ENCODE measurements at regions not wholly inside any gene's neighbourhood (a gene's known extent, or its start where the extent isn't known, plus 50 kb on each side); places are given as distances from the start of the nearest gene placed in this dataset.
"Not testable (repeated sequence)": the region's sequence is repeated elsewhere in the genome, so short reads cannot be mapped to it uniquely, and the experiment has no call there.

GRCh38 chr2:182652326-182652725 lies 63.7 kb upstream of the DNAJC10 start:
- TF ChIP-seq, protein P1, sequence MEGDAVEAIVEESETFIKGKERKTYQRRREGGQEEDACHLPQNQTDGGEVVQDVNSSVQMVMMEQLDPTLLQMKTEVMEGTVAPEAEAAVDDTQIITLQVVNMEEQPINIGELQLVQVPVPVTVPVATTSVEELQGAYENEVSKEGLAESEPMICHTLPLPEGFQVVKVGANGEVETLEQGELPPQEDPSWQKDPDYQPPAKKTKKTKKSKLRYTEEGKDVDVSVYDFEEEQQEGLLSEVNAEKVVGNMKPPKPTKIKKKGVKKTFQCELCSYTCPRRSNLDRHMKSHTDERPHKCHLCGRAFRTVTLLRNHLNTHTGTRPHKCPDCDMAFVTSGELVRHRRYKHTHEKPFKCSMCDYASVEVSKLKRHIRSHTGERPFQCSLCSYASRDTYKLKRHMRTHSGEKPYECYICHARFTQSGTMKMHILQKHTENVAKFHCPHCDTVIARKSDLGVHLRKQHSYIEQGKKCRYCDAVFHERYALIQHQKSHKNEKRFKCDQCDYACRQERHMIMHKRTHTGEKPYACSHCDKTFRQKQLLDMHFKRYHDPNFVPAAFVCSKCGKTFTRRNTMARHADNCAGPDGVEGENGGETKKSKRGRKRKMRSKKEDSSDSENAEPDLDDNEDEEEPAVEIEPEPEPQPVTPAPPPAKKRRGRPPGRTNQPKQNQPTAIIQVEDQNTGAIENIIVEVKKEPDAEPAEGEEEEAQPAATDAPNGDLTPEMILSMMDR (IDR thresholded peaks at IDR 0.05; ENCODE audit: low read length, missing control alignments): no peak
- H3K4me3 ChIP-seq (replicated peaks; ENCODE audit: low read depth, low read length): no peak overlapping the region
- no peak for DNase-seq (ENCODE audit: low read depth)

DNA sequence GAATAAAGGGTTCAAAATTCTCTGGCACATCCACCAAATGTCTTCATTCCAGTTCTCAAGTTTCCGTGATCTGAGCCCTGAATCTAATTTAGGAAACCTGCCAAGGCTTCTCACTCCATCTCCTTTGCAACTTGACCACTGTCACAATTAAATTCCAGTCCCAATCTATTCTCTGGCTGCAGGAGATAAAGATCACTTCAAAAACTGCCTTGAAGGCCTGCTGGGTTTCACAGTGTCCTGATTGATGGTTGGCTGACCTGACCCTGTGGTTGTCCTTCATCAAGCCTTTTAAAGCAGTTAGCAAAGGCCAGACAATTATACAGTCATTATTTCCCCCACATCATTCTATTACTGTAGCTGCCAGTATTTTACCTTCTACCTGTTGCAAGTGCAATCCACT lies 60.3 kb upstream of the DNAJC10 start:
- DNase-seq (ENCODE audit: low read depth): no peak
- no peak overlapping the region for H3K4me3 ChIP-seq (replicated peaks; ENCODE audit: low read depth, low read length)
- TF ChIP-seq, protein P1 (IDR thresholded peaks at IDR 0.05; ENCODE audit: low read length, missing control alignments): no peak

GRCh38 chr2:182664212-182664611 lies 51.8 kb upstream of the DNAJC10 start:
- H3K4me3 ChIP-seq (replicated peaks; ENCODE audit: low read depth, low read length): no peak overlapping the region
- TF ChIP-seq, protein P1 (IDR thresholded peaks at IDR 0.05; ENCODE audit: low read length, missing control alignments): no peak
- DNase-seq (ENCODE audit: low read depth): no peak

DNA sequence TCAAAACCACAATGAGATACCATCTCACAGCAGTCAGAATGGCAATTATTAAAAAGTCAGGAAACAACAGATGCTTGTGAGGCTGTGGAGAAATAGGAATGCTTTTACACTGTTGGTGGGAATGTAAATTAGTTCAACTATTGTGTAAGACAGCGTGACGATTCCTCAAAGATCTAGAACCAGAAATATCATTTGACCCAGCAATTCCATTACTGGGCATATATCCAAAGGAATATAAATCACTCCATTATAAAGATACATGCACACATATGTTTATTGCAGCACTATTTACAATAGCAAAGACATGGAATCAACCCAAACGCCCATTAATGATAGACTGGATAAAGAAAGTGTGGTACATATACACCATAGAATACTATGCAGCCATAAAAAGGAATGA lies 50.6 kb upstream of the DNAJC10 start:
- not testable (repeated sequence) for DNase-seq (ENCODE audit: low read depth); H3K4me3 ChIP-seq (replicated peaks; ENCODE audit: low read depth, low read length)

All from fibroblast of pulmonary artery (primary cell).